AG09309 (cell line): ENCODE measurements at regions not wholly inside any gene's neighbourhood (a gene's known extent, or its start where the extent isn't known, plus 50 kb on each side); places are given as distances from the start of the nearest gene placed in this dataset.
"Not testable (repeated sequence)": the region's sequence is repeated elsewhere in the genome, so short reads cannot be mapped to it uniquely, and the experiment has no call there.

Source experiments
- DNase-seq: peaks from one replicate; pipeline ENCODE4 v3.0.0-alpha.2; 2010; ENCODE audit warnings: low read depth
- H3K4me3 ChIP-seq: 2 replicates; pipeline ENCODE4 v1.5.1; 2011; ENCODE audit warnings: mild to moderate bottlenecking, low read depth, low read length, moderate library complexity; ENCODE audit not compliant: control insufficient read depth
- TF ChIP-seq, protein P1 (sequence below): IDR thresholded peaks from 2 replicates; pipeline ENCODE4 v1.5.1; 2011; ENCODE audit warnings: mild to moderate bottlenecking, low read depth, low read length, inconsistent platforms; ENCODE audit not compliant: insufficient read depth, control insufficient read depth; ENCODE audit errors: missing control alignments

DNA sequence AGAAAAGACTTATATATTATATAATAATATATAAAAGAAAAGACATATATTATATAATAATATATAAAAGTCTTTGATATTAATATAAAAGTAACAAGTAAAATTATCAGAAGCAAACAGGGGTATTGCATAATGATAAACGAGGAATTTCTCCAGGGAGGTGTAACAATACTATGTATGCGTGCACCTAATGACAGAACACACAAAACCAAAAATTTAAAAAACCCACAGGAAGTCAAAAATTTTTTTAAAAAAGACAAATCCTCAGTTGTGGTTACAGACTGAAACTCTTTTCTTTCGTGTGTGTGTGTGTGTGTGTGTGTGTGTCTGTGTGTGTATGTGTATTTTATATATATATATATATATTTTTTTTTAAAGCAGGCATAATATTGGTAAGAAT lies 279.2 kb upstream of the DPP6 start:
- no peak for DNase-seq
- H3K4me3 ChIP-seq, result no peak overlapping the region
- TF ChIP-seq, protein P1, sequence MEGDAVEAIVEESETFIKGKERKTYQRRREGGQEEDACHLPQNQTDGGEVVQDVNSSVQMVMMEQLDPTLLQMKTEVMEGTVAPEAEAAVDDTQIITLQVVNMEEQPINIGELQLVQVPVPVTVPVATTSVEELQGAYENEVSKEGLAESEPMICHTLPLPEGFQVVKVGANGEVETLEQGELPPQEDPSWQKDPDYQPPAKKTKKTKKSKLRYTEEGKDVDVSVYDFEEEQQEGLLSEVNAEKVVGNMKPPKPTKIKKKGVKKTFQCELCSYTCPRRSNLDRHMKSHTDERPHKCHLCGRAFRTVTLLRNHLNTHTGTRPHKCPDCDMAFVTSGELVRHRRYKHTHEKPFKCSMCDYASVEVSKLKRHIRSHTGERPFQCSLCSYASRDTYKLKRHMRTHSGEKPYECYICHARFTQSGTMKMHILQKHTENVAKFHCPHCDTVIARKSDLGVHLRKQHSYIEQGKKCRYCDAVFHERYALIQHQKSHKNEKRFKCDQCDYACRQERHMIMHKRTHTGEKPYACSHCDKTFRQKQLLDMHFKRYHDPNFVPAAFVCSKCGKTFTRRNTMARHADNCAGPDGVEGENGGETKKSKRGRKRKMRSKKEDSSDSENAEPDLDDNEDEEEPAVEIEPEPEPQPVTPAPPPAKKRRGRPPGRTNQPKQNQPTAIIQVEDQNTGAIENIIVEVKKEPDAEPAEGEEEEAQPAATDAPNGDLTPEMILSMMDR, result no peak

DNA sequence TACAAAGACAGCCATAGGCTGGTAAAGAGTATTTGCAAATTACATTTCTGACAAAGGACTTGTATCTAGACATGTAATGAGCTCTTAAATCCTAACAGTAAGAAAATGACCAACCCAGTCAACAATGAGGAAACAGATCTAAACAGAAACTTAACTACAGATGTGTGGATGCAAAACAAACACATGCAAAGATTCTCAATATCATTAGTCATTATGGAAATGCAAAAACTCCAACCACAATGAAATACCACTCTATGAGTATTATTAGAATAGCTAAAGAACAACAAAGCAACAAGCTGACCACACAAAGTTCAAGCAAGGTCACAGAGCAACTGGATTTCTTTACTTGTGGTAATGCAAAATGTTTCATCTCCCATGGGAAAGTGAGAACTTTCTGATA lies 275.3 kb upstream of the DPP6 start:
- DNase-seq, H3K4me3 ChIP-seq: not testable (repeated sequence)

DNA sequence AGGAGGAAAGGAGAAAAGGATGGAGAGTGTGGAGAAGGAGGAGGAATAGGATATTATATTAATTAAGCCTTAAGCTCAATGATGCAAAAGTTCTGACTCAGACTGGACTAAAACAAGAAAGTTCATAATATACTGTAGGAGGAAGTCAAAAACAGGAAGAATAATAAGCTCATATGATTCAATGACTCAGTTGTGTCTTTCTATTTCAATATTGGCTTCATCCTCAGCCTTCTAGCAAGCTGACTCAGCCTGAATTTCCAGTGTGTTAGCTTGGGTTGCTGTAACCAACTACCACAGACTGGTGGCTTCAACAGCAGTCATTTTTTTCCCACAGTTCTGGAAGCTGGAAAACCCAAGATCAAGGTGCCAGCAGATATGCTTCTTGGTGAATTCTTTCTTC lies 254.8 kb upstream of the DPP6 start:
- H3K4me3 ChIP-seq, DNase-seq: not testable (repeated sequence)

DNA sequence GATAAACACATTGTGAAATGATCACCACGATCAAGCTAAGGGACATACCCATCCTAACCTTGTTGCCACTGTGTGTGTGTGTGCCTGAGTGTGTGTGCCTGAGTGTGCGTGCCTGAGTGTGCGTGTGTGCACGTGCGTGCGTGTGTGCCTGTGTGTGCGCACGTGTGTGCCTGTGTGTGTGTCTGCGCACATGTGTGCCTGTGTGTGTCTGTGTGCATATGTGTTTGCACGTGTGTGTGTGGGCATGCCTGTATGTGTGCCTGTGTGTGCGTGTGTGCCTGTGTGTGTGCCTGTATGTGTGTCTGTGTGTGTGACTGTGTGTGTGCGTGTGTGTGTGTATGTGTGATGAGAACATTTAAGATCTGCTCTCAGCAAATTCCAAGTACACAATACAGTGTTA lies 244.1 kb upstream of the DPP6 start:
- TF ChIP-seq, protein P1, result no peak
- H3K4me3 ChIP-seq, result no peak overlapping the region
- DNase-seq, result no peak

DNA sequence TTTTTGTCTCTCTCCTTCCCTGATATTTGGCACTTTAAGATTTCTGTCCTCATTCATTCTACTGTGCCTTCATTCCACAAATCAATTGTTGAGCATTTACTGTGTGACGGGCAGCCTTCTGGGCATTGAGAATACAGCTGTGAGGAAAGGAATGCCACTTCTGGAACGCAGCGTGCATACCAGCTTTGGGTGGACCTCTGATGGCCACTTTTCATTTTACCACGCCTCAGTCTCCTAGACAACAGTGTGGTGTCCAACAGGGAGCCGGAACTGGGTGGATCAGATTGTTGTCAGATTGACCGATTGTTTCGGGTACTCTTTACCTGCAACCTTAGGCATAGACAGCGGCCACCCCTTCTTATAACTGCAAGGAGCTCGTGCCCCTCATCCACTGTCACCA lies 222.7 kb upstream of the DPP6 start:
- TF ChIP-seq, protein P1, result no peak
- no peak for DNase-seq
- no peak overlapping the region for H3K4me3 ChIP-seq

DNA sequence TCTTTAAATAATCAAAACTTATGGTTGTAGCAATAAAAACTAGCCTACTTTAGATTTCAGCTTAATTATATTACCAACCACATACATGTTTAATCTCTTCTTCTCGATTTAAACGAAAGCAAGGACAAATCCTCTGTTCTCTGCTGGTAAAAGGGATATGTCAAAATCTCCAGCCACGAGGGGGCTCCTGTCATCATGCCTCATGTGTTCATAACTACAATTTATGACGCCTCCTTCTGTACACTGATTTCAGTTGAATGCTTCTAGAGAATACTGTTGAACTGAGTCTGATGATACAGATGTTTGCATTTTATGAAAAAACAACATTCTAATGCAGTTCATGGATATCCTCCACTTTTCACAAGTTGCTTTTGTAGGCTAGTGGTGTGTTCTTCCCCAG lies 220.0 kb upstream of the DPP6 start:
- no peak overlapping the region for H3K4me3 ChIP-seq
- DNase-seq, result no peak
- TF ChIP-seq, protein P1, result no peak

DNA sequence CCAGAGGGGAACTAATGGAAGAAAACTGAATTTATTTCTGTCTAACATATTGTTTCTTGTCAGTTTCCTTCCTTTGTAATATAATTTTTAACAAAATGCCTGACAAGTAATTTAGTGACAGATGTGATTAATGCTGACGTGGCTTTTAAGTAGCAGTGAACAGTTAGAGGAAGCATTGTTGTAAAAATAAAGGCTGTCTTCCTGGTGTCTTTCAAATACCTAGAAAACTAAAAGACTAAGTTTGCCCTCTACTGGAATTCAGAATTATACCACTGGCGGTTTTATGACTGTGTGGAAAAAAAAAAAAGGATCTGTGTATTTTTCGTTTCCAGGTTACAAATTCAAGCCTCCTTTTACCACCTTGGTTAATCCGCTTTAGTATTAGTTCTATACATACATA lies 217.1 kb upstream of the DPP6 start:
- no peak for DNase-seq
- no peak overlapping the region for H3K4me3 ChIP-seq
- TF ChIP-seq, protein P1, result no peak

DNA sequence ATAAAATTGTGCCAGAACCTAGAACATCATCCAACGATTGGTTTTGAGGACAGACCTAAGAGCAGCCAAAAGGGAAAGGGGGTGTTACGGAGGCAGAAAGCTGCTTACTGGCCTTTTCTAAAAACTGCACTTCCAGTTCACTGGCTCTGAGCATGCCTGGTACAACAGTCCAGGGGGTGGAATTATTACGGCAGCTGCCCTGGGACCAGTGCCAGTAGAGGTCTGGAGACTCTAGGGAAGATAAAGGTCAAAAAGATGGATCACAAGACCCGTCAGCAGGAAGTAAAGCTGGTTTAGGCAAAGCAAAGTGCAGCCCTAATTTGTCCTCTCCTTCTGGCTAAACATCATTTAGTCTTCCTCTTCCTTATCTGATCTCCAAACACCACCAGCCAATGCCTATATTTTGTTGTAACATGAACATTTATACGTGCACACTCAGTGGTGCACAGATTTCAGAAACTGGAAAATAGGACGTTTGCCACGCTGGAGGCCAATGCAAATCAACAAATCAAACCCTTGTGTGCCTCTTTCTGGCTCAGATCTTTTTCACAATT lies 216.4 kb upstream of the DPP6 start:
- no peak for DNase-seq
- no peak overlapping the region for H3K4me3 ChIP-seq
- TF ChIP-seq, protein P1, result no peak
